Epithelial cell of proximal tubule (primary cell): ENCODE measurements at regions not wholly inside any gene's neighbourhood (a gene's known extent, or its start where the extent isn't known, plus 50 kb on each side); places are given as distances from the start of the nearest gene placed in this dataset.

ENCODE experiments used
- DNase-seq: peaks from one replicate; pipeline ENCODE4 v3.0.0-alpha.2; 2011; ENCODE audit warnings: low read depth
- H3K4me3 ChIP-seq: 2 replicates; pipeline ENCODE4 v1.5.1; 2011; ENCODE audit warnings: low read depth, mild to moderate bottlenecking, low read length
- CTCF ChIP-seq: conservative IDR thresholded peaks from 2 replicates; pipeline ENCODE4 v1.5.1; 2012; ENCODE audit warnings: low read depth, mild to moderate bottlenecking, low read length

GRCh38 chr4:14064984-14065383, 437.5 kb upstream of the BOD1L1 start:
- no peak for DNase-seq
- no peak for TF ChIP-seq CTCF
- no peak overlapping the region for H3K4me3 ChIP-seq

DNA sequence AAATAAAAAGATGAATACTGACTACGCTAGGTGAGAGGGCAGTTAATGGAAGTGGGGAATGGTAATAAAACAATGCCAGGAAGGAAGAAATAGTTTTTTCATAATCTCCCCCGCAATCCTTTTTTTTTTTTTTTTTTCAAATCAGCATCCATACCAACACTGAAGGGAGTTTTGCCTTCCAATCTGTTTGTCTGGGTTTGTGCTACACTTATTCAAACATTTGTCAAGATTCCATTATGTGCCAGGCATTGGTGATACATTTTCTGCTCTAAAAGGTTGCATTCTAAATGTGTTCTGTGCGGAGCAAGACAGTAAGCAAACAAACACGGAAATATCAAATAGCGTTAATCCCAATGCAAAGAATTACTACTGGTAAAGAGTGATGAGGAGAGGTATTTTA, 437.9 kb upstream of the BOD1L1 start:
- no peak for DNase-seq
- no peak overlapping the region for H3K4me3 ChIP-seq
- no peak for TF ChIP-seq CTCF

GRCh38 chr4:14066979-14067378, 439.5 kb upstream of the BOD1L1 start:
- no peak for DNase-seq
- no peak overlapping the region for H3K4me3 ChIP-seq
- TF ChIP-seq CTCF, result no peak

GRCh38 chr4:14069886-14070285, 442.4 kb upstream of the BOD1L1 start:
- no peak overlapping the region for H3K4me3 ChIP-seq
- no peak for DNase-seq
- TF ChIP-seq CTCF, result no peak

- TF ChIP-seq CTCF, result no peak
- no peak for DNase-seq
- no peak overlapping the region for H3K4me3 ChIP-seq
Observed at GRCh38 chr4:14070289-14070880, 442.9 kb upstream of the BOD1L1 start.

- no peak for DNase-seq
- no peak for TF ChIP-seq CTCF
- no peak overlapping the region for H3K4me3 ChIP-seq
Observed at GRCh38 chr4:14072506-14072905, 445.0 kb upstream of the BOD1L1 start.

GRCh38 chr4:14076776-14077175, 449.3 kb upstream of the BOD1L1 start:
- TF ChIP-seq CTCF, result no peak
- DNase-seq, result no peak
- no peak overlapping the region for H3K4me3 ChIP-seq
